HepG2 (cell line): ENCODE measurements at regions not wholly inside any gene's neighbourhood (a gene's known extent, or its start where the extent isn't known, plus 50 kb on each side); places are given as distances from the start of the nearest gene placed in this dataset.

Source experiments
- NFE2 ChIP-seq: sonication (generic); formaldehyde crosslinking; IDR thresholded peaks from 2 replicates; pipeline ENCODE4 v1.4.0; 2020; ENCODE audit warnings: missing genetic modification reagents
- PHF8 ChIP-seq: sonication (generic); formaldehyde crosslinking; IDR thresholded peaks from 2 replicates; pipeline ENCODE4 v1.5.0; 2020; ENCODE audit warnings: missing genetic modification reagents
- TF ChIP-seq, protein P1 (sequence below), 2 experiments: IDR thresholded peaks; 2 replicates each; pipeline ENCODE4 v1.6.1; 2011 to 2012; ENCODE audit warnings: low read length in 2 of 2, borderline replicate concordance in 1 of 2, low read depth in 1 of 2, mild to moderate bottlenecking in 1 of 2, moderate library complexity in 1 of 2

GRCh38 chr3:67790043-67790442 lies 135.6 kb upstream of the SUCLG2 start:
- TF ChIP-seq, protein P1, sequence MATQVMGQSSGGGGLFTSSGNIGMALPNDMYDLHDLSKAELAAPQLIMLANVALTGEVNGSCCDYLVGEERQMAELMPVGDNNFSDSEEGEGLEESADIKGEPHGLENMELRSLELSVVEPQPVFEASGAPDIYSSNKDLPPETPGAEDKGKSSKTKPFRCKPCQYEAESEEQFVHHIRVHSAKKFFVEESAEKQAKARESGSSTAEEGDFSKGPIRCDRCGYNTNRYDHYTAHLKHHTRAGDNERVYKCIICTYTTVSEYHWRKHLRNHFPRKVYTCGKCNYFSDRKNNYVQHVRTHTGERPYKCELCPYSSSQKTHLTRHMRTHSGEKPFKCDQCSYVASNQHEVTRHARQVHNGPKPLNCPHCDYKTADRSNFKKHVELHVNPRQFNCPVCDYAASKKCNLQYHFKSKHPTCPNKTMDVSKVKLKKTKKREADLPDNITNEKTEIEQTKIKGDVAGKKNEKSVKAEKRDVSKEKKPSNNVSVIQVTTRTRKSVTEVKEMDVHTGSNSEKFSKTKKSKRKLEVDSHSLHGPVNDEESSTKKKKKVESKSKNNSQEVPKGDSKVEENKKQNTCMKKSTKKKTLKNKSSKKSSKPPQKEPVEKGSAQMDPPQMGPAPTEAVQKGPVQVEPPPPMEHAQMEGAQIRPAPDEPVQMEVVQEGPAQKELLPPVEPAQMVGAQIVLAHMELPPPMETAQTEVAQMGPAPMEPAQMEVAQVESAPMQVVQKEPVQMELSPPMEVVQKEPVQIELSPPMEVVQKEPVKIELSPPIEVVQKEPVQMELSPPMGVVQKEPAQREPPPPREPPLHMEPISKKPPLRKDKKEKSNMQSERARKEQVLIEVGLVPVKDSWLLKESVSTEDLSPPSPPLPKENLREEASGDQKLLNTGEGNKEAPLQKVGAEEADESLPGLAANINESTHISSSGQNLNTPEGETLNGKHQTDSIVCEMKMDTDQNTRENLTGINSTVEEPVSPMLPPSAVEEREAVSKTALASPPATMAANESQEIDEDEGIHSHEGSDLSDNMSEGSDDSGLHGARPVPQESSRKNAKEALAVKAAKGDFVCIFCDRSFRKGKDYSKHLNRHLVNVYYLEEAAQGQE (IDR thresholded peaks at IDR 0.05; ENCODE audit: borderline replicate concordance in 1 of 2, low read depth in 1 of 2, low read length in 2 of 2), result no peak
- no peak for TF ChIP-seq PHF8 (CRISPR knock-in tag)
- TF ChIP-seq NFE2 (CRISPR knock-in tag), result no peak
